ENCODE measurements at regions not wholly inside any gene's neighbourhood (a gene's known extent, or its start where the extent isn't known, plus 50 kb on each side); places are given as distances from the start of the nearest gene placed in this dataset.

GRCh38 chr15:77860071-77860691 is 217.3 kb downstream of the TBC1D2B start (continued):
- no peak for TF ChIP-seq MAFK (IDR thresholded peaks at IDR 0.05; ENCODE audit: low read depth, low read length)

All from H1 (cell line).